HEK293 (cell line): ENCODE measurements at regions not wholly inside any gene's neighbourhood (a gene's known extent, or its start where the extent isn't known, plus 50 kb on each side); places are given as distances from the start of the nearest gene placed in this dataset.

Source experiments
- CTCF ChIA-PET: fragments of 350-600 bp; formaldehyde crosslinking; extraction: SDS; loops from one replicate; lab custom pipeline; 2021; ENCODE audit warnings: antibody characterized with exemption; lab: Yijun Ruan, JAX
- POLR2A ChIA-PET: fragments of 300-600 bp; formaldehyde crosslinking; extraction: SDS; loops from one replicate; lab custom pipeline; 2020; ENCODE audit warnings: antibody characterized with exemption, inconsistent platforms; lab: Yijun Ruan, JAX
- H3K27ac ChIP-seq: fragments of 200-500 bp; sonication (Bioruptor generic); 2 replicates; pipeline ENCODE4 v1.5.1; 2014; ENCODE audit warnings: low read depth, low read length, control low read depth, inconsistent platforms; ENCODE audit errors: extremely low read depth
- H3K36me3 ChIP-seq, 2 experiments: fragments of 200-500 bp in 1 of 2; sonication (Bioruptor generic) in 1 of 2; 1 replicate in 1 of 2; 2 replicates in 1 of 2; pipeline ENCODE4 v1.5.1; 2014 to 2017; ENCODE audit warnings: inconsistent platforms in 2 of 2, low read length in 2 of 2; ENCODE audit not compliant: control insufficient read depth in 2 of 2, insufficient read depth in 1 of 2
- H3K4me1 ChIP-seq: fragments of 200-500 bp; sonication (Bioruptor generic); 2 replicates; pipeline ENCODE4 v1.5.1; 2014; ENCODE audit warnings: mild to moderate bottlenecking, low read length, inconsistent platforms; ENCODE audit not compliant: control insufficient read depth, insufficient read depth
- H3K4me3 ChIP-seq: 2 replicates; pipeline ENCODE4 v1.5.1; 2011; ENCODE audit warnings: low read depth, mild to moderate bottlenecking, control low read depth, low read length, moderate library complexity
- H3K9me3 ChIP-seq: fragments of 200-500 bp; sonication (Bioruptor generic); 2 replicates; pipeline ENCODE4 v1.5.1; 2014; ENCODE audit warnings: low read depth, low read length, inconsistent platforms; ENCODE audit not compliant: control insufficient read depth, insufficient read depth
- GFI1B ChIP-seq: fragments of 450-650 bp; formaldehyde crosslinking; IDR thresholded peaks from 2 replicates; pipeline ENCODE4 v1.5.1; 2016; ENCODE audit warnings: missing biosample characterization, missing genetic modification characterization
- INSM2 ChIP-seq: fragments of 450-650 bp; formaldehyde crosslinking; IDR thresholded peaks from 2 replicates; pipeline ENCODE4 v1.5.1; 2016; ENCODE audit warnings: missing biosample characterization, missing genetic modification characterization
- KLF17 ChIP-seq: fragments of 450-650 bp; formaldehyde crosslinking; IDR thresholded peaks from 2 replicates; pipeline ENCODE4 v1.5.1; 2016; ENCODE audit warnings: missing biosample characterization, missing genetic modification characterization
- KLF9 ChIP-seq: fragments of 450-650 bp; formaldehyde crosslinking; IDR thresholded peaks from 2 replicates; pipeline ENCODE4 v1.5.1; 2016; ENCODE audit warnings: missing biosample characterization, missing genetic modification characterization, low read depth
- PRDM1 ChIP-seq: fragments of 450-650 bp; formaldehyde crosslinking; IDR thresholded peaks from 2 replicates; pipeline ENCODE4; 2016; ENCODE audit warnings: missing biosample characterization, missing genetic modification characterization
- SCRT2 ChIP-seq: fragments of 450-650 bp; formaldehyde crosslinking; IDR thresholded peaks from 2 replicates; pipeline ENCODE4 v1.5.1; 2016; ENCODE audit warnings: missing biosample characterization, missing genetic modification characterization
- SP2 ChIP-seq: fragments of 450-650 bp; formaldehyde crosslinking; IDR thresholded peaks from 2 replicates; pipeline ENCODE4 v1.5.1; 2016; ENCODE audit warnings: missing biosample characterization, missing genetic modification characterization
- TCF7L2 ChIP-seq: IDR thresholded peaks from 2 replicates; pipeline ENCODE4 v1.6.1; 2011; ENCODE audit warnings: low read depth, mild to moderate bottlenecking, inconsistent platforms, low read length, moderate library complexity, borderline replicate concordance
- WT1 ChIP-seq: fragments of 450-650 bp; formaldehyde crosslinking; IDR thresholded peaks from 2 replicates; pipeline ENCODE4 v1.5.1; 2016; ENCODE audit warnings: missing biosample characterization, missing genetic modification characterization
- YY2 ChIP-seq: fragments of 450-650 bp; formaldehyde crosslinking; IDR thresholded peaks from 2 replicates; pipeline ENCODE4 v1.5.1; 2016; ENCODE audit warnings: missing biosample characterization, missing genetic modification characterization
- ZBTB20 ChIP-seq: fragments of 450-650 bp; formaldehyde crosslinking; IDR thresholded peaks from 2 replicates; pipeline ENCODE4 v1.5.1; 2016; ENCODE audit warnings: missing biosample characterization, missing genetic modification characterization
- ZBTB26 ChIP-seq: fragments of 450-650 bp; formaldehyde crosslinking; optimal IDR thresholded peaks from 2 replicates; pipeline ENCODE3; 2016; ENCODE audit warnings: missing biosample characterization, mild to moderate bottlenecking, missing genetic modification characterization
- ZIC2 ChIP-seq: fragments of 450-650 bp; formaldehyde crosslinking; IDR thresholded peaks from 2 replicates; pipeline ENCODE4 v1.5.1; 2016; ENCODE audit warnings: missing biosample characterization, missing genetic modification characterization
- ZNF10 ChIP-seq: fragments of 450-650 bp; formaldehyde crosslinking; IDR thresholded peaks from 2 replicates; pipeline ENCODE4 v1.5.1; 2017; ENCODE audit warnings: missing biosample characterization, missing genetic modification characterization
- ZNF132 ChIP-seq: fragments of 450-650 bp; formaldehyde crosslinking; IDR thresholded peaks from 2 replicates; pipeline ENCODE4 v1.5.1; 2017; ENCODE audit warnings: missing biosample characterization, missing genetic modification characterization, borderline replicate concordance
- ZNF223 ChIP-seq: fragments of 450-650 bp; formaldehyde crosslinking; IDR thresholded peaks from 2 replicates; pipeline ENCODE4 v1.5.1; 2016; ENCODE audit warnings: missing biosample characterization, missing genetic modification characterization
- ZNF324 ChIP-seq: fragments of 450-650 bp; formaldehyde crosslinking; IDR thresholded peaks from 2 replicates; pipeline ENCODE4 v1.5.1; 2016; ENCODE audit warnings: missing biosample characterization, missing genetic modification characterization
- ZNF335 ChIP-seq: fragments of 450-650 bp; formaldehyde crosslinking; conservative IDR thresholded peaks from 2 replicates; pipeline ENCODE4 v1.5.1; 2016; ENCODE audit warnings: missing biosample characterization, missing genetic modification characterization
- ZNF555 ChIP-seq: fragments of 450-650 bp; formaldehyde crosslinking; conservative IDR thresholded peaks from 2 replicates; pipeline ENCODE4 v1.5.1; 2017; ENCODE audit warnings: missing biosample characterization, mild to moderate bottlenecking, missing genetic modification characterization, inconsistent platforms
- ZNF558 ChIP-seq: fragments of 450-650 bp; formaldehyde crosslinking; IDR thresholded peaks from 2 replicates; pipeline ENCODE4 v1.5.1; 2016; ENCODE audit warnings: missing biosample characterization, missing genetic modification characterization
- ZNF670 ChIP-seq: fragments of 450-650 bp; formaldehyde crosslinking; IDR thresholded peaks from 2 replicates; pipeline ENCODE4 v1.5.1; 2016; ENCODE audit warnings: missing biosample characterization, missing genetic modification characterization, low read depth
- ZSCAN16 ChIP-seq: fragments of 450-650 bp; formaldehyde crosslinking; IDR thresholded peaks from 2 replicates; pipeline ENCODE4 v1.5.1; 2016; ENCODE audit warnings: missing biosample characterization, missing genetic modification characterization
- TF ChIP-seq, protein P1 (sequence below): fragments of 450-650 bp; formaldehyde crosslinking; IDR thresholded peaks from 2 replicates; pipeline ENCODE4 v1.5.1; 2016; ENCODE audit warnings: missing biosample characterization, missing genetic modification characterization
- TF ChIP-seq, protein P2 (sequence below): fragments of 450-650 bp; formaldehyde crosslinking; IDR thresholded peaks from 2 replicates; pipeline ENCODE4 v1.5.1; 2017; ENCODE audit warnings: missing biosample characterization, missing genetic modification characterization

DNA sequence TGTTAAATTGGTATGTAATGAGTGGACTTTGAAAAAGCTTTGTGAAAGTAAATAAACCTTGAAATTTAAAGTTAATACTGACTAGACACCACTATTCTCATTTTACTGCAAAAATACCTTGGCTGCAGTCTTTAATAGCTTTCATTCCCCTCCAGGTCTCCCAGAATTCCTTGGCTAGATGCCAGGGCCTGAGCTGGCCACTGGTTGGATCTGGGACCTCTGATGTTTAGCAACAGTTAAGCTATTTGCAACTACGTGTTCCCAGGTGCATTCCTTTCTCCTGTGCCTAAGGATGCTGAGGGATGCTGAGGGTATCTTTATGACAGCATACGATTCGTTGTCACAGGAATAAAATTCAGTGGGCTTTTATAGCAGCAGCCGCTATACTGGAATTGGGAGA is 938.7 kb downstream of the TTLL7 start:
- H3K9me3 ChIP-seq: no peaks in the 10 kb centered on the region
- H3K4me3 ChIP-seq: no peak overlapping the region
- H3K4me1 ChIP-seq: no peaks in the 10 kb centered on the region
- H3K27ac ChIP-seq: no peak overlapping the region
- ChIA-PET CTCF (interaction anchor here (0.9 kb wide), 1 partner anchor 14 kb away, joined by 3 read pairs; no protein-coding TSS in a partner anchor), POLR2A (no interaction called here)
- TF ChIP-seq SCRT2: peak; percentile 29; the same call in 1 of the 2 replicates
- no peak for TF ChIP-seq ZIC2
- no peaks in the 10 kb centered on the region for H3K36me3 ChIP-seq

- no peaks in the 10 kb centered on the region for H3K36me3 ChIP-seq
- no peak overlapping the region for H3K27ac ChIP-seq
- TF ChIP-seq KLF9 (tag by site-specific recombination) (no peak), ZBTB26 (tag by site-specific recombination) (no peak), ZNF10 (tag by site-specific recombination) (no peak), GFI1B (no peak), ZNF132 (tag by site-specific recombination) (no peak), WT1 (no peak), TCF7L2 (no peak), YY2 (no peak), ZBTB20 (tag by site-specific recombination) (no peak)
- H3K4me1 ChIP-seq: no peaks in the 10 kb centered on the region
- CTCF ChIA-PET: no interaction called here
- H3K4me3 ChIP-seq: no peak overlapping the region
- H3K9me3 ChIP-seq: no peaks in the 10 kb centered on the region
- POLR2A ChIA-PET: no interaction called here
Observed at GRCh38 chr1:83058327-83058726, 940.6 kb downstream of the TTLL7 start.

GRCh38 chr1:83055391-83056170 is 943.4 kb downstream of the TTLL7 start:
- POLR2A ChIA-PET: no interaction called here
- H3K9me3 ChIP-seq: no peaks in the 10 kb centered on the region
- H3K4me3 ChIP-seq: no peak overlapping the region
- no peaks in the 10 kb centered on the region for H3K36me3 ChIP-seq
- no peak overlapping the region for H3K27ac ChIP-seq
- CTCF ChIA-PET: no interaction called here
- H3K4me1 ChIP-seq: no peaks in the 10 kb centered on the region
- TF ChIP-seq, protein P1, sequence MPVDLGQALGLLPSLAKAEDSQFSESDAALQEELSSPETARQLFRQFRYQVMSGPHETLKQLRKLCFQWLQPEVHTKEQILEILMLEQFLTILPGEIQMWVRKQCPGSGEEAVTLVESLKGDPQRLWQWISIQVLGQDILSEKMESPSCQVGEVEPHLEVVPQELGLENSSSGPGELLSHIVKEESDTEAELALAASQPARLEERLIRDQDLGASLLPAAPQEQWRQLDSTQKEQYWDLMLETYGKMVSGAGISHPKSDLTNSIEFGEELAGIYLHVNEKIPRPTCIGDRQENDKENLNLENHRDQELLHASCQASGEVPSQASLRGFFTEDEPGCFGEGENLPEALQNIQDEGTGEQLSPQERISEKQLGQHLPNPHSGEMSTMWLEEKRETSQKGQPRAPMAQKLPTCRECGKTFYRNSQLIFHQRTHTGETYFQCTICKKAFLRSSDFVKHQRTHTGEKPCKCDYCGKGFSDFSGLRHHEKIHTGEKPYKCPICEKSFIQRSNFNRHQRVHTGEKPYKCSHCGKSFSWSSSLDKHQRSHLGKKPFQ: no peak
- no peak for TF ChIP-seq ZNF670 (tag by site-specific recombination)
- no peak for TF ChIP-seq INSM2 (tag by site-specific recombination)
- no peak for TF ChIP-seq ZNF223
- TF ChIP-seq KLF17 (tag by site-specific recombination): no peak
- no peak for TF ChIP-seq ZNF335
- TF ChIP-seq ZNF555 (tag by site-specific recombination): no peak
- no peak for TF ChIP-seq ZNF558 (tag by site-specific recombination)
- TF ChIP-seq ZNF324 (tag by site-specific recombination): no peak
- TF ChIP-seq, protein P2, sequence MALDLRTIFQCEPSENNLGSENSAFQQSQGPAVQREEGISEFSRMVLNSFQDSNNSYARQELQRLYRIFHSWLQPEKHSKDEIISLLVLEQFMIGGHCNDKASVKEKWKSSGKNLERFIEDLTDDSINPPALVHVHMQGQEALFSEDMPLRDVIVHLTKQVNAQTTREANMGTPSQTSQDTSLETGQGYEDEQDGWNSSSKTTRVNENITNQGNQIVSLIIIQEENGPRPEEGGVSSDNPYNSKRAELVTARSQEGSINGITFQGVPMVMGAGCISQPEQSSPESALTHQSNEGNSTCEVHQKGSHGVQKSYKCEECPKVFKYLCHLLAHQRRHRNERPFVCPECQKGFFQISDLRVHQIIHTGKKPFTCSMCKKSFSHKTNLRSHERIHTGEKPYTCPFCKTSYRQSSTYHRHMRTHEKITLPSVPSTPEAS: no peak
- no peak for TF ChIP-seq PRDM1 (tag by site-specific recombination)
- TF ChIP-seq SP2 (tag by site-specific recombination): no peak
- no peak for TF ChIP-seq ZSCAN16 (tag by site-specific recombination)
